HEK293T (cell line): ENCODE measurements at regions not wholly inside any gene's neighbourhood (a gene's known extent, or its start where the extent isn't known, plus 50 kb on each side); places are given as distances from the start of the nearest gene placed in this dataset.

Experiments
- BHLHE40 ChIP-seq: fragments of 450-650 bp; IDR thresholded peaks from 2 replicates; pipeline ENCODE4 v1.6.1; 2016; ENCODE audit warnings: mild to moderate bottlenecking, moderate library complexity, borderline replicate concordance
- CTBP1 ChIP-seq: fragments of 450-650 bp; IDR thresholded peaks from 2 replicates; pipeline ENCODE4 v1.6.1; 2016; ENCODE audit warnings: borderline replicate concordance
- ELF4 ChIP-seq: fragments of 450-650 bp; IDR thresholded peaks from 2 replicates; pipeline ENCODE4 v1.6.1; 2017; ENCODE audit warnings: antibody characterized with exemption
- FOXA1 ChIP-seq: fragments of 450-650 bp; IDR thresholded peaks from 2 replicates; pipeline ENCODE4 v1.6.1; 2016; ENCODE audit warnings: mild to moderate bottlenecking
- FOXK2 ChIP-seq: fragments of 450-650 bp; IDR thresholded peaks from 2 replicates; pipeline ENCODE4 v1.6.1; 2016; ENCODE audit warnings: mild to moderate bottlenecking
- FOXM1 ChIP-seq: fragments of 450-650 bp; IDR thresholded peaks from 2 replicates; pipeline ENCODE4 v1.6.1; 2017; ENCODE audit warnings: mild to moderate bottlenecking, borderline replicate concordance
- HDGF ChIP-seq: fragments of 450-650 bp; IDR thresholded peaks from 2 replicates; pipeline ENCODE4 v1.6.1; 2017; ENCODE audit warnings: antibody characterized with exemption, borderline replicate concordance
- LEF1 ChIP-seq: fragments of 450-650 bp; IDR thresholded peaks from 2 replicates; pipeline ENCODE4 v1.6.1; 2017; ENCODE audit warnings: mild to moderate bottlenecking, borderline replicate concordance
- NFRKB ChIP-seq: fragments of 450-650 bp; IDR thresholded peaks from 2 replicates; pipeline ENCODE4 v1.6.1; 2016; ENCODE audit warnings: mild to moderate bottlenecking, moderate library complexity
- PKNOX1 ChIP-seq: fragments of 450-650 bp; IDR thresholded peaks from 2 replicates; pipeline ENCODE4 v1.6.1; 2016
- SP1 ChIP-seq: fragments of 450-650 bp; IDR thresholded peaks from 2 replicates; pipeline ENCODE4 v1.6.1; 2017
- SUZ12 ChIP-seq: fragments of 450-650 bp; IDR thresholded peaks from 2 replicates; pipeline ENCODE4 v1.6.1; 2016; ENCODE audit warnings: mild to moderate bottlenecking
- TARDBP ChIP-seq: fragments of 450-650 bp; IDR thresholded peaks from 2 replicates; pipeline ENCODE4 v1.6.1; 2016

- TF ChIP-seq SP1 (no peak), PKNOX1 (no peak), ELF4 (no peak), SUZ12 (no peak), HDGF (no peak), BHLHE40 (no peak), FOXA1 (no peak), FOXK2 (no peak), TARDBP (no peak), LEF1 (no peak), FOXM1 (no peak), CTBP1 (no peak), NFRKB (no peak)
Measured at GRCh38 chr13:105073041-105073440, 1462.4 kb downstream of the EFNB2 start.
